HCT116 (cell line): ENCODE measurements at regions not wholly inside any gene's neighbourhood (a gene's known extent, or its start where the extent isn't known, plus 50 kb on each side); places are given as distances from the start of the nearest gene placed in this dataset.

Experiments
- ATAC-seq: fragments of 200-7000 bp; cut with Tn5 transposase; 2 replicates; pipeline ENCODE4 v1.9.1; 2020; ENCODE audit warnings: mild to moderate bottlenecking, moderate library complexity
- BruUV-seq: library from RNA; stranded (reverse); fragments of 400-500 nt; replicated peaks from 2 replicates; lab custom pipeline; 2021; lab: Mats Ljungman, UMichigan
- CTCF ChIA-PET: fragments of 300-600 bp; sonication (Branson Sonifier 250); formaldehyde crosslinking; loops from one replicate; lab custom pipeline; 2021; ENCODE audit warnings: antibody characterized with exemption; lab: Charles Lee
- POLR2A ChIA-PET: fragments of 300-600, 350-600 bp; sonication (Branson Sonifier 250); formaldehyde crosslinking; loops from one replicate; lab custom pipeline; 2021; ENCODE audit warnings: antibody characterized with exemption; lab: Charles Lee
- RAD21 ChIA-PET, 2 experiments: fragments of 300-600 bp; sonication (Branson Sonifier 250); formaldehyde crosslinking; loops; one replicate each; lab custom pipeline; 2023; ENCODE audit warnings: low total read pairs in 2 of 2; ENCODE audit not compliant: uncharacterized antibody in 2 of 2, unreplicated experiment in 2 of 2, low non-redundant PET in 1 of 2; lab: Charles Lee
- DNase-seq: peaks from one replicate; pipeline ENCODE4 v3.0.0-alpha.2; 2010; ENCODE audit warnings: low read depth, low spot score
- H2AFZ ChIP-seq: fragments of 200-600 bp; shearing (Covaris generic), sonication (generic); 2 replicates; pipeline ENCODE4 v1.6.1; 2017; ENCODE audit warnings: low read depth, mixed run types, mixed read lengths, antibody characterized with exemption, low read length; ENCODE audit not compliant: poor library complexity, severe bottlenecking
- H3K27ac ChIP-seq: 2 replicates; pipeline ENCODE4 v1.5.1; 2012; ENCODE audit warnings: low read depth, low read length
- H3K27me3 ChIP-seq: fragments of 200-600 bp; sonication (generic); 2 replicates; pipeline ENCODE4 v1.6.1; 2016; ENCODE audit warnings: mixed run types, low read length, mixed read lengths; ENCODE audit not compliant: insufficient read depth
- H3K36me3 ChIP-seq, 2 experiments: fragments of 200-500 bp in 1 of 2; fragments of 200-600 bp in 1 of 2; sonication (Bioruptor generic) in 1 of 2; sonication (generic) in 1 of 2; 2 replicates each; pipeline versions ENCODE4 v1.5.1 to v1.6.1; 2014 to 2016; ENCODE audit warnings: low read length in 2 of 2, inconsistent platforms in 1 of 2, mixed read lengths in 1 of 2, mixed run types in 1 of 2; ENCODE audit not compliant: insufficient read depth in 2 of 2, control insufficient read depth in 1 of 2
- H3K4me1 ChIP-seq, 2 experiments: fragments of 200-600 bp in 1 of 2; sonication (generic) in 1 of 2; 2 replicates each; pipeline versions ENCODE4 v1.5.1 to v1.6.1; 2012 to 2017; ENCODE audit warnings: low read length in 2 of 2, inconsistent platforms in 1 of 2, mild to moderate bottlenecking in 1 of 2, mixed read lengths in 1 of 2, mixed run types in 1 of 2, moderate library complexity in 1 of 2; ENCODE audit not compliant: insufficient read depth in 2 of 2, control insufficient read depth in 1 of 2
- H3K4me2 ChIP-seq: fragments of 200-600 bp; sonication (generic); 2 replicates; pipeline ENCODE4 v1.6.1; 2017; ENCODE audit warnings: mixed run types, low read length, mixed read lengths
- H3K4me3 ChIP-seq, 2 experiments: fragments of 200-600 bp in 1 of 2; sonication (generic) in 1 of 2; replicated peaks in 1 of 2; 2 replicates each; pipeline ENCODE4 v1.5.1; 2011 to 2016; ENCODE audit warnings: low read length in 2 of 2, control low read depth in 1 of 2, low read depth in 1 of 2, mild to moderate bottlenecking in 1 of 2, mixed read lengths in 1 of 2, mixed run types in 1 of 2
- H3K79me2 ChIP-seq: fragments of 200-600 bp; sonication (generic); 2 replicates; pipeline ENCODE4 v1.6.1; 2017; ENCODE audit warnings: mild to moderate bottlenecking, mixed run types, low read length, moderate library complexity, mixed read lengths; ENCODE audit not compliant: insufficient read depth
- H3K9ac ChIP-seq: fragments of 200-600 bp; sonication (generic); 2 replicates; pipeline ENCODE4 v1.6.1; 2016; ENCODE audit warnings: low read length, mixed read lengths
- H3K9me2 ChIP-seq: fragments of 200-600 bp; sonication (generic), shearing (Covaris generic); 2 replicates; pipeline ENCODE4 v1.6.1; 2017; ENCODE audit warnings: mixed run types, mild to moderate bottlenecking, moderate library complexity; ENCODE audit not compliant: insufficient read depth
- H3K9me3 ChIP-seq, 2 experiments: fragments of 200-500 bp in 1 of 2; fragments of 200-600 bp in 1 of 2; sonication (Bioruptor generic) in 1 of 2; sonication (generic) in 1 of 2; 2 replicates each; pipeline ENCODE4 v1.6.1; 2014 to 2017; ENCODE audit warnings: low read length in 2 of 2, mixed read lengths in 2 of 2, inconsistent platforms in 1 of 2, low read depth in 1 of 2, mild to moderate bottlenecking in 1 of 2, mixed run types in 1 of 2, moderate library complexity in 1 of 2; ENCODE audit not compliant: control insufficient read depth in 1 of 2, insufficient read depth in 1 of 2
- H4K20me1 ChIP-seq: fragments of 200-600 bp; sonication (generic), shearing (Covaris generic); 2 replicates; pipeline ENCODE4 v1.6.1; 2017; ENCODE audit warnings: mixed run types, mild to moderate bottlenecking, moderate library complexity; ENCODE audit not compliant: insufficient read depth
- EZH2phosphoT487 ChIP-seq: fragments of 200-600 bp; IDR thresholded peaks from 2 replicates; pipeline ENCODE4 v1.6.1; 2018; ENCODE audit warnings: antibody characterized with exemption, borderline replicate concordance
- POLR2A ChIP-seq: IDR thresholded peaks from 2 replicates; pipeline ENCODE4 v1.7.0; 2011; ENCODE audit warnings: borderline replicate concordance; ENCODE audit not compliant: insufficient read depth, insufficient read length; ENCODE audit errors: extremely low read depth
- ZNF274 ChIP-seq: fragments of 200-500 bp; sonication (Bioruptor generic); IDR thresholded peaks from 2 replicates; pipeline ENCODE4 v1.6.1; 2014; ENCODE audit warnings: mild to moderate bottlenecking, low read depth, low read length, inconsistent platforms
- intact Hi-C: fragments of 100-400 bp; cut with micrococcal nuclease; formaldehyde crosslinking; loops from 2 replicates; pipeline ENCODE4 v1.10.0; 2022
- TF ChIP-seq, protein P1 (sequence below): IDR thresholded peaks from 2 replicates; pipeline ENCODE4 v1.6.1; 2011; ENCODE audit warnings: mild to moderate bottlenecking, low read length, moderate library complexity; ENCODE audit not compliant: insufficient replicate concordance; ENCODE audit errors: extremely low read depth

GRCh38 chr4:28436191-28437080 lies 1575.8 kb downstream of the STIM2 start:
- Histone ChIP-seq H3K4me2 (no peak overlapping the region), H3K36me3 (no peaks in the 10 kb centered on the region), H4K20me1 (no peaks in the 10 kb centered on the region), H3K27me3 (no peaks in the 10 kb centered on the region), H2AFZ (no peak overlapping the region), H3K79me2 (no peaks in the 10 kb centered on the region), H3K4me3 (no peak overlapping the region), H3K27ac (no peak overlapping the region), H3K9me3 (no peaks in the 10 kb centered on the region), H3K9ac (no peak overlapping the region), H3K9me2 (no peaks in the 10 kb centered on the region), H3K4me1 (peaks cover 0 to 6% of the 10 kb centered on the region in 2 experiments; a peak in 1 of 4 replicates)
- ChIA-PET POLR2A (no interaction called here), RAD21 (no interaction called here), CTCF (no interaction called here)
- TF ChIP-seq, protein P1, sequence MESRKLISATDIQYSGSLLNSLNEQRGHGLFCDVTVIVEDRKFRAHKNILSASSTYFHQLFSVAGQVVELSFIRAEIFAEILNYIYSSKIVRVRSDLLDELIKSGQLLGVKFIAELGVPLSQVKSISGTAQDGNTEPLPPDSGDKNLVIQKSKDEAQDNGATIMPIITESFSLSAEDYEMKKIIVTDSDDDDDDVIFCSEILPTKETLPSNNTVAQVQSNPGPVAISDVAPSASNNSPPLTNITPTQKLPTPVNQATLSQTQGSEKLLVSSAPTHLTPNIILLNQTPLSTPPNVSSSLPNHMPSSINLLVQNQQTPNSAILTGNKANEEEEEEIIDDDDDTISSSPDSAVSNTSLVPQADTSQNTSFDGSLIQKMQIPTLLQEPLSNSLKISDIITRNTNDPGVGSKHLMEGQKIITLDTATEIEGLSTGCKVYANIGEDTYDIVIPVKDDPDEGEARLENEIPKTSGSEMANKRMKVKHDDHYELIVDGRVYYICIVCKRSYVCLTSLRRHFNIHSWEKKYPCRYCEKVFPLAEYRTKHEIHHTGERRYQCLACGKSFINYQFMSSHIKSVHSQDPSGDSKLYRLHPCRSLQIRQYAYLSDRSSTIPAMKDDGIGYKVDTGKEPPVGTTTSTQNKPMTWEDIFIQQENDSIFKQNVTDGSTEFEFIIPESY, result no peak
- TF ChIP-seq ZNF274, result no peak
- TF ChIP-seq EZH2phosphoT487, result no peak
- no TSS peak for BruUV-seq
- intact Hi-C loops, result loop anchor here (5.0 kb wide), 1 partner anchor 546 kb away; no protein-coding TSS in a partner anchor
- ATAC-seq (no peak; the same call in 1 of the 2 replicates), DNase-seq (no peak)

GRCh38 chr4:28443371-28443770 lies 1582.7 kb downstream of the STIM2 start:
- CTCF ChIA-PET, result no interaction called here
- H4K20me1 ChIP-seq, result no peaks in the 10 kb centered on the region
- no peak for DNase-seq
- no peaks in the 10 kb centered on the region for H3K4me1 ChIP-seq
- no peak for TF ChIP-seq POLR2A
- TF ChIP-seq, all 23 proteins: peak for 0
- POLR2A ChIA-PET, result no interaction called here
- ATAC-seq, result no peak
- no TSS peak for BruUV-seq
- H3K4me2 ChIP-seq, result no peak overlapping the region
- intact Hi-C loops, result no loop called here
- H3K79me2 ChIP-seq, result no peaks in the 10 kb centered on the region
- no peaks in the 10 kb centered on the region for H3K9me2 ChIP-seq
- no peak overlapping the region for H2AFZ ChIP-seq
- H3K9ac ChIP-seq, result no peak overlapping the region
- no peak overlapping the region for H3K4me3 ChIP-seq
- no peaks in the 10 kb centered on the region for H3K27me3 ChIP-seq
- RAD21 ChIA-PET, result no interaction called here
- H3K36me3 ChIP-seq, result no peaks in the 10 kb centered on the region
- no peaks in the 10 kb centered on the region for H3K9me3 ChIP-seq
- H3K27ac ChIP-seq, result no peak overlapping the region
